ENCODE measurements at regions not wholly inside any gene's neighbourhood (a gene's known extent, or its start where the extent isn't known, plus 50 kb on each side); places are given as distances from the start of the nearest gene placed in this dataset.
"Not testable (repeated sequence)": the region's sequence is repeated elsewhere in the genome, so short reads cannot be mapped to it uniquely, and the experiment has no call there.

DNA sequence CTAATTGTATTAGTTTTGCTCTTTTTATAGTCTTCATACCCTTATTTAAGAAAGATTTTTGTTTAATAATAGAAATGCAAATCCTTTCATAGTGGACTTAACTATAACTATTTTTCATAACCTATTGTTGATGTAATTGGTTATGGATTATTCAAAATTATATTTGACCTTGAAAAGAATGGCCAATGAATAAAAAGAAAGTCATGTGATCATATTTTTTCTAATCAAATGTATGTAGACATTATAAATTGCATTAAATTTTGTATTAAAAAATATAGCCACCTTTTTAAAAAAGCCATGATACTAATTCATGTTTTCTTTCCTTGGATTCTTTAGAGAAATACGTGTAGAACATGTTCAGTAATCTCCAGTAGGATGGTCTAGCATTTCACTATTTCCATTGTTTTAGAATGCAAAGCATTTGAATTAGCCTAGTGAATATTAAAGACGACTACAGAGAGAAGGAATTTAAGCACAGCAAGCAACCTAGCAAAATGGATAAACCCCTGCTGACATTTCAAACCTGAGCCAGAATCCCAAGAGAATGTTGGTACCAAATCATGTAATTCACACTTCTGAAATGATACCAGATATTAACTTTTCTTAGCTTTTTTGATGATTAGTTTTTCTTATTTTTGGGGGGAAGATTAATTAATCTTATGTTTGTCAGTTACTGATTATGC lies 1297.4 kb upstream of the MIR17HG start:
- Histone ChIP-seq H3K4me1 (ENCODE audit: control insufficient read depth in 1 of 2, insufficient read depth in 2 of 2, low read length in 2 of 2) (peaks cover 3% of the 10 kb centered on the region in 2 experiments), H3K27ac (ENCODE audit: low read depth, low read length) (no peak overlapping the region), H4K91ac (ENCODE audit: low read depth, low read length) (no peak overlapping the region), H2BK5ac (ENCODE audit: low read depth, low read length, poor library complexity) (no peak overlapping the region), H2BK12ac (ENCODE audit: low read length) (no peak overlapping the region), H3K36me3 (ENCODE audit: control insufficient read depth in 1 of 2, insufficient read depth in 2 of 2, low read length in 2 of 2) (no peaks in the 10 kb centered on the region), H3K23ac (ENCODE audit: low read length) (no peak overlapping the region), H3K14ac (ENCODE audit: low read length) (no peak overlapping the region), H2AK5ac (ENCODE audit: low read length) (no peak overlapping the region), H3K79me2 (ENCODE audit: control insufficient read depth, insufficient read depth, low read length, poor library complexity) (no peaks in the 10 kb centered on the region), H4K12ac (ENCODE audit: low read depth, low read length) (no peak overlapping the region), H2BK120ac (ENCODE audit: insufficient read depth, low read length, poor library complexity) (no peak overlapping the region), H3K18ac (ENCODE audit: low read length) (no peak overlapping the region), H3K4me2 (ENCODE audit: low read length) (no peak overlapping the region), H3K9ac (ENCODE audit: low read length) (no peak overlapping the region), H3K4me3 (ENCODE audit: low read depth, low read length) (no peak overlapping the region), H4K8ac (ENCODE audit: low read depth, low read length) (no peak overlapping the region), H3K27me3 (ENCODE audit: insufficient read depth, low read length) (no peaks in the 10 kb centered on the region), H2AFZ (ENCODE audit: insufficient read depth, low read length, poor library complexity) (no peak overlapping the region), H3K9me3 (ENCODE audit: insufficient read depth, low read depth, low read length) (peaks cover 8% of the 10 kb centered on the region), H3K79me1 (ENCODE audit: low read length) (no peaks in the 10 kb centered on the region), H3K4ac (ENCODE audit: low read depth, low read length) (no peak overlapping the region)
- no peak for DNase-seq
- WGBS (ENCODE audit: extremely low coverage, insufficient coverage, insufficient read length), result no CpG with 5 or more reads among the region's 2 CpGs

DNA sequence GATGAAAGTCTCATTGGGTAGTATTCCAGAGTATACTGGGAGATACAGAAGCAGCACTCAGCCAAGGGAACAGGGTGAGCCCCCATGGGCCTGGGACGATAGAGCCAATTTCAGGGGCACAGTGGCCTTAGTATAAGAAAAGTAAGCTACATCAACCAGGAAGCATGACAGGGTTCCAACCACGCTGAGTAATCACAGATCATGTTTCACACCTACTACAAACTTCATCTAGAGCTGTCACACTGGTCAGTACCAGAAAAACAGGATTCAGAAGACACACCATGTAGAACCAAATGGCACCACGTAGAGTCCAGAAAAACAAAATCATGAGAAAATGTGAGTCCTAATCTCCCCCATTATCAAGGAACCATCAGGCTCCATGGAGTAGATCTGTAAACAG lies 1292.4 kb upstream of the MIR17HG start:
- H3K4ac ChIP-seq (ENCODE audit: low read depth, low read length), result no peak overlapping the region
- no peak overlapping the region for H4K8ac ChIP-seq (ENCODE audit: low read depth, low read length)
- H4K12ac ChIP-seq (ENCODE audit: low read depth, low read length), result no peak overlapping the region
- no peak overlapping the region for H2AFZ ChIP-seq (ENCODE audit: insufficient read depth, low read length, poor library complexity)
- H3K27me3 ChIP-seq (ENCODE audit: insufficient read depth, low read length), result no peaks in the 10 kb centered on the region
- no peak overlapping the region for H4K91ac ChIP-seq (ENCODE audit: low read depth, low read length)
- no peak overlapping the region for H3K27ac ChIP-seq (ENCODE audit: low read depth, low read length)
- no peak overlapping the region for H3K18ac ChIP-seq (ENCODE audit: low read length)
- H2BK12ac ChIP-seq (ENCODE audit: low read length), result no peak overlapping the region
- H3K79me2 ChIP-seq (ENCODE audit: control insufficient read depth, insufficient read depth, low read length, poor library complexity), result no peaks in the 10 kb centered on the region
- no peaks in the 10 kb centered on the region for H3K36me3 ChIP-seq (ENCODE audit: control insufficient read depth in 1 of 2, insufficient read depth in 2 of 2, low read length in 2 of 2)
- H2BK120ac ChIP-seq (ENCODE audit: insufficient read depth, low read length, poor library complexity), result no peak overlapping the region
- no CpG with 5 or more reads among the region's 3 CpGs for WGBS (ENCODE audit: extremely low coverage, insufficient coverage, insufficient read length)
- no peak for DNase-seq
- no peak overlapping the region for H3K23ac ChIP-seq (ENCODE audit: low read length)
- H3K9me3 ChIP-seq (ENCODE audit: insufficient read depth, low read depth, low read length), result no peaks in the 10 kb centered on the region
- no peaks in the 10 kb centered on the region for H3K79me1 ChIP-seq (ENCODE audit: low read length)
- H2BK5ac ChIP-seq (ENCODE audit: low read depth, low read length, poor library complexity), result no peak overlapping the region
- H3K4me1 ChIP-seq (ENCODE audit: control insufficient read depth in 1 of 2, insufficient read depth in 2 of 2, low read length in 2 of 2), result peaks cover 3 to 5% of the 10 kb centered on the region in 2 experiments
- no peak overlapping the region for H3K4me2 ChIP-seq (ENCODE audit: low read length)
- H2AK5ac ChIP-seq (ENCODE audit: low read length), result no peak overlapping the region
- H3K4me3 ChIP-seq (ENCODE audit: low read depth, low read length), result no peak overlapping the region
- no peak overlapping the region for H3K14ac ChIP-seq (ENCODE audit: low read length)
- no peak overlapping the region for H3K9ac ChIP-seq (ENCODE audit: low read length)

DNA sequence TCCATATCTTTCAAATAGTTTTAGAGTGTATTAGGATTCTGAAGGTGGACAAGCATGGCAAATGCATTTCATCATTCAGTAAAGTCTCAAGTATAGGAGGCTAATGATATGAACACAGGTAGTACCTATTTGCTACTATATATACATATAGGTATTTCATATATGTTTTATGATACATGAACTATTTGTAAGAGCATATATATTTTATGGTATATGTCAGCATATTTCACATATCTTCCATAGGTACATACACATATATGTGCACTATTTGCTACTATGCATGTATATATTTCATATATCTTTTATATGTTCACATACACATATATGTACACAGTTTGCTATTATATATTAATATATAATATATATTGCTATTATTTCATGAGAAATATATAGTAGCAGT lies 1291.7 kb upstream of the MIR17HG start:
- no peak overlapping the region for H4K91ac ChIP-seq (ENCODE audit: low read depth, low read length)
- no peak overlapping the region for H3K27ac ChIP-seq (ENCODE audit: low read depth, low read length)
- H2BK5ac ChIP-seq (ENCODE audit: low read depth, low read length, poor library complexity), result no peak overlapping the region
- H3K79me1 ChIP-seq (ENCODE audit: low read length), result no peaks in the 10 kb centered on the region
- H3K79me2 ChIP-seq (ENCODE audit: control insufficient read depth, insufficient read depth, low read length, poor library complexity), result no peaks in the 10 kb centered on the region
- H3K4me2 ChIP-seq (ENCODE audit: low read length), result no peak overlapping the region
- H3K4me3 ChIP-seq (ENCODE audit: low read depth, low read length), result no peak overlapping the region
- peaks cover 3 to 5% of the 10 kb centered on the region in 2 experiments for H3K4me1 ChIP-seq (ENCODE audit: control insufficient read depth in 1 of 2, insufficient read depth in 2 of 2, low read length in 2 of 2)
- H3K23ac ChIP-seq (ENCODE audit: low read length), result no peak overlapping the region
- H3K9me3 ChIP-seq (ENCODE audit: insufficient read depth, low read depth, low read length), result no peaks in the 10 kb centered on the region
- no peaks in the 10 kb centered on the region for H3K27me3 ChIP-seq (ENCODE audit: insufficient read depth, low read length)
- H4K12ac ChIP-seq (ENCODE audit: low read depth, low read length), result no peak overlapping the region
- H2BK12ac ChIP-seq (ENCODE audit: low read length), result no peak overlapping the region
- no peak overlapping the region for H3K14ac ChIP-seq (ENCODE audit: low read length)
- no peak overlapping the region for H3K18ac ChIP-seq (ENCODE audit: low read length)
- H2BK120ac ChIP-seq (ENCODE audit: insufficient read depth, low read length, poor library complexity), result no peak overlapping the region
- no peak overlapping the region for H2AFZ ChIP-seq (ENCODE audit: insufficient read depth, low read length, poor library complexity)
- no peak overlapping the region for H3K9ac ChIP-seq (ENCODE audit: low read length)
- H3K36me3 ChIP-seq (ENCODE audit: control insufficient read depth in 1 of 2, insufficient read depth in 2 of 2, low read length in 2 of 2), result no peaks in the 10 kb centered on the region
- no peak overlapping the region for H2AK5ac ChIP-seq (ENCODE audit: low read length)
- H4K8ac ChIP-seq (ENCODE audit: low read depth, low read length), result no peak overlapping the region
- H3K4ac ChIP-seq (ENCODE audit: low read depth, low read length), result no peak overlapping the region
- DNase-seq, result no peak

DNA sequence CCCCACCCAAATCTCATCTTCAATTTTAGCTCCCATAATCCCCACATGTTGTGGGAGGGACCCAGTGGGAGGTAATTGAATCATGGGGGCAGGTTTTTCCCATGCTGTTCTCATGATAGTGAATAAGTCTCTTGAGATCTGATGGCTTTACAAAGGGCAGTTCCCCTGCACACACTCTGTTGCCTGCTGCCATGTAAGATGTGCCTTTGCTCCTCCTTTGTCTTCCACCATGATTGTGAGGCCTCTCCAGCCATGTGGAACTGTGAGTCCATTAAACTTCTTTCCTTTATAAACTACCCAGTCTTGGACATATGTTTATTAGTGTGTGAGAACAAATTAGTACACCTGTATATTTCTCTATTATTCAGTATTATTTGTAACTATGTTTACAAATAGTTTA lies 1283.3 kb upstream of the MIR17HG start:
- H4K12ac ChIP-seq (ENCODE audit: low read depth, low read length); H3K79me2 ChIP-seq (ENCODE audit: control insufficient read depth, insufficient read depth, low read length, poor library complexity); H3K9ac ChIP-seq (ENCODE audit: low read length); H3K4me2 ChIP-seq (ENCODE audit: low read length); H2AFZ ChIP-seq (ENCODE audit: insufficient read depth, low read length, poor library complexity); H3K14ac ChIP-seq (ENCODE audit: low read length); H3K4me3 ChIP-seq (ENCODE audit: low read depth, low read length); H2AK5ac ChIP-seq (ENCODE audit: low read length); H2BK5ac ChIP-seq (ENCODE audit: low read depth, low read length, poor library complexity); H3K4me1 ChIP-seq (ENCODE audit: control insufficient read depth in 1 of 2, insufficient read depth in 2 of 2, low read length in 2 of 2); H3K27ac ChIP-seq (ENCODE audit: low read depth, low read length); H3K9me3 ChIP-seq (ENCODE audit: insufficient read depth, low read depth, low read length); H3K79me1 ChIP-seq (ENCODE audit: low read length); H4K8ac ChIP-seq (ENCODE audit: low read depth, low read length); H3K23ac ChIP-seq (ENCODE audit: low read length); H2BK12ac ChIP-seq (ENCODE audit: low read length); DNase-seq; H3K4ac ChIP-seq (ENCODE audit: low read depth, low read length); H2BK120ac ChIP-seq (ENCODE audit: insufficient read depth, low read length, poor library complexity); H3K27me3 ChIP-seq (ENCODE audit: insufficient read depth, low read length); H4K91ac ChIP-seq (ENCODE audit: low read depth, low read length); H3K18ac ChIP-seq (ENCODE audit: low read length); H3K36me3 ChIP-seq (ENCODE audit: control insufficient read depth in 1 of 2, insufficient read depth in 2 of 2, low read length in 2 of 2): not testable (repeated sequence)

Measured in trophoblast cell (in vitro differentiated cells and primary cell).